Rectal smooth muscle tissue (tissue), 1 donor: ENCODE measurements at regions not wholly inside any gene's neighbourhood (a gene's known extent, or its start where the extent isn't known, plus 50 kb on each side); places are given as distances from the start of the nearest gene placed in this dataset.

Experiments used
- H3K27ac ChIP-seq: one replicate; pipeline ENCODE4 v1.7.0; 2013; ENCODE audit warnings: low read depth, low read length, inconsistent platforms
- H3K27me3 ChIP-seq: one replicate; pipeline ENCODE4 v1.7.0; 2013; ENCODE audit warnings: low read length; ENCODE audit not compliant: control insufficient read depth, insufficient read depth
- H3K36me3 ChIP-seq: one replicate; pipeline ENCODE4 v1.7.0; 2013; ENCODE audit warnings: low read length; ENCODE audit not compliant: control insufficient read depth, insufficient read depth
- H3K4me1 ChIP-seq: one replicate; pipeline ENCODE4 v1.7.0; 2013; ENCODE audit warnings: low read length; ENCODE audit not compliant: control insufficient read depth, insufficient read depth
- H3K4me3 ChIP-seq: one replicate; pipeline ENCODE4 v1.7.0; 2013; ENCODE audit warnings: low read length
- H3K9ac ChIP-seq: one replicate; pipeline ENCODE4 v1.7.0; 2013; ENCODE audit warnings: low read length

DNA sequence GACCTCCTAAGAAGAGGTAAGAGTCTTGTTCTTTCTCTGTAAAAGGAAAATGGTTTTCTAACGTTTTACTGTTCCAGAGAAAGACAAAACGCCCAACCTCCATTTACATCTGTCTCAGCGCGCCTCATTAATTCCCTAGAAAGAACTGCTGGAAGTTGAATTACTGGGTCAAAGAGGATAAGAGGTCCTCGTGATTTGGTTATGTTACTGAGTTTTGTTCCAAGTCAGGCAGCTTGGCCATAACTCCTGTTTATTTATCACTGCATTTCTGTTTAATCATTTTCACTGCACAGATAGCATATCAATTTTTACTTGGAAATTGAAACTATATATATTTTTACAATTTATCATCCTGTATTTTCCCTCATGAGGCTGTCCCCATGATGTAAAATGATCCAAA, 112.9 kb upstream of the PEG3 start:
- H3K4me3 ChIP-seq: no peak overlapping the region
- H3K4me1 ChIP-seq: no peaks in the 10 kb centered on the region
- H3K27me3 ChIP-seq: no peaks in the 10 kb centered on the region
- no peaks in the 10 kb centered on the region for H3K36me3 ChIP-seq
- H3K27ac ChIP-seq: no peak overlapping the region
- no peak overlapping the region for H3K9ac ChIP-seq

DNA sequence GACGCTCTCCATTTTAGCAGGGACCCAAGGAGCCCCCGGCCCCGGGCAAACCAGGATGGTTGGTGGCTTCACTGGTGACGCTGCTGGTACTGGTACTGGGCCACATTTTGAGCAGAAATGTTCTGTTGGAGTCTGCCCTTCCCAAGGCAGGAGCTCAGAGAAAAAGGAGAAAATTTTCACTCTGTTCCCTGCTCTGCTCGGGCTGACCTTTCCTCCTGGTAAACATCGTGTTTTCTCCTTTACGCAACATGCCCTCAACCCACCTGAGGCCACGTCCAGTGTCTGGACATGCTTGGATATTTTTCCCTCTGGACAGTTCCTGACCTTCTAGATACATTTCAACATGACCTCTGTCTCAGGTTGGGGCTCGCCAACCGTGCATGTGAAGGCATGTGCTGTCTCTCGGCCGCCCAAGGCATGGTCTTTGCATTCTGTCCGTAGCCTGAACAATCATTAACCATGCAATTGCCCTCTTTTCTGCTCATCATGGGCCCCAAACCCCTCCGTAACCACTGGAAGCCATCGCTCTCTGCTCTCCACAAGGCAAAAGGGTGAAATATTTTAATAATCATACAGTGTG, 115.2 kb upstream of the PEG3 start:
- Histone ChIP-seq H3K4me3 (no peak overlapping the region), H3K27ac (no peak overlapping the region), H3K36me3 (no peaks in the 10 kb centered on the region)

DNA sequence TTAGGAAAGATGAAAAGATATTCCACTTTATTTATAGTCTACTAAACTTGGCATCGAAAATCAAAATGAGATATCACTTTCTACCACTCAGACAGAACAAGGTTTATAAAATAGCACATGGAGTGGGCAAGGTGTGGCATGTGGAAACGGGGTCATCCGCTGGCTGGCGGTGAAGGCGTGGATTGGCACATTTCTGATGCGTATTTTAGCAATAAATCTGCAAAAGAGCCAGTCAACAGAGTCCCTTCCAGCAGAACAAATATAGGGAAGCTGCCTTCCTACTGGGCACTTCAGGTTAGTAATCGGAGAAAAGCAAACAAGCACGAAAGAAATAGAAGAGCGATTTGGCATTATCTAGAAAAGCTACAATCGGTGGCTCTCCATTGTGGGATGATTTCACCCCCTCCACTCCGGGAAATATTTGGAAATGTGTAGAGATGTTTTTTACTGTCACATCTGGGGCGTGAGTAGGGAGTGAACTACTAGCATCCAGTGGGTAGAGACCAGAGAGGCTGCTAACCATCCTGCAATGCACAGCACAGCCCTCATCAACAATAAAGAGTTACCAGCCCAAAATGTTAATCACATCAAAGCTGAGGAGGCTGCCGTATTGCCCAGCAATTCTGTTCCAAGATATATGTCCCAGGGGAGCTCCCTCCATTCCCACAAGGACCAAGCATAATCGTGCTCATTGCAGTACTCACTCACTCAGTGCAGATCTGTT, 116.1 kb upstream of the PEG3 start:
- H3K9ac ChIP-seq: no peak overlapping the region
- H3K4me3 ChIP-seq: no peak overlapping the region
- H3K27me3 ChIP-seq: no peaks in the 10 kb centered on the region
- H3K4me1 ChIP-seq: no peaks in the 10 kb centered on the region
- H3K36me3 ChIP-seq: no peaks in the 10 kb centered on the region
- no peak overlapping the region for H3K27ac ChIP-seq

More for the DNA sequence above, 115.2 kb upstream of the PEG3 start:
- H3K9ac ChIP-seq: no peak overlapping the region
- H3K4me1 ChIP-seq: no peaks in the 10 kb centered on the region
- H3K27me3 ChIP-seq: no peaks in the 10 kb centered on the region

GRCh38 chr19:56959205-56959604, 118.7 kb upstream of the PEG3 start:
- H3K9ac ChIP-seq: no peak overlapping the region
- H3K36me3 ChIP-seq: no peaks in the 10 kb centered on the region
- H3K27me3 ChIP-seq: no peaks in the 10 kb centered on the region
- H3K4me3 ChIP-seq: no peak overlapping the region
- no peaks in the 10 kb centered on the region for H3K4me1 ChIP-seq
- no peak overlapping the region for H3K27ac ChIP-seq

GRCh38 chr19:56960959-56961543, 120.5 kb upstream of the PEG3 start:
- no peaks in the 10 kb centered on the region for H3K36me3 ChIP-seq
- H3K9ac ChIP-seq: no peak overlapping the region
- no peak overlapping the region for H3K27ac ChIP-seq
- no peaks in the 10 kb centered on the region for H3K27me3 ChIP-seq
- H3K4me1 ChIP-seq: no peaks in the 10 kb centered on the region
- no peak overlapping the region for H3K4me3 ChIP-seq

DNA sequence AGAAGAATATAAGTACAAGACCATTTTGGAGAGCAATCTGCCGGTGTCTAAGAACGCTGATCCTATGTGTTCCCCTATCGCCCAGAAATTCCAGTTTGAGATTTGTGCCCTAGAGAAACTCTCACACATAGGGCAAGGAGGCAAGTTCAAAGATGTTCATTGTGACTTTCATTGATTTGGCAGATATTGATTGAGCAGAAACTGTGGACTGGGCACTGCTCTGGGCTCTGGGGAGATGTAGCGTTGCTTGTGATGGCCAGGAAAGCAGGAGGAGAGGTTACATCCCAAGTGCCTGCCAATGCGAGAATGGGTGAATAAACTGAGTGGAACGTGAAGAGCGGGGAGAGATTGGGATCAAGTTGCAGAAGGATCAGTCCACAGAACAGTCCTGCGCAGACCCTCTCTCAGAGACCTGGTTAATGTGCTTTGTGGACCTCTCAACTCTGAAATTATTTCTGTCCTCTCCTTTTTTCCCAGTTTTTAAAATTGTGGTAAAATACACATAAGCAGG, 123.9 kb upstream of the PEG3 start:
- H3K27me3 ChIP-seq: no peaks in the 10 kb centered on the region
- peaks cover 3% of the 10 kb centered on the region for H3K4me1 ChIP-seq
- H3K36me3 ChIP-seq: no peaks in the 10 kb centered on the region
- no peak overlapping the region for H3K9ac ChIP-seq
- H3K27ac ChIP-seq: no peak overlapping the region
- H3K4me3 ChIP-seq: no peak overlapping the region

- Histone ChIP-seq H3K9ac (no peak overlapping the region), H3K27ac (no peak overlapping the region), H3K36me3 (no peaks in the 10 kb centered on the region), H3K27me3 (no peaks in the 10 kb centered on the region), H3K4me3 (no peak overlapping the region), H3K4me1 (peaks cover 8% of the 10 kb centered on the region)
Observed at GRCh38 chr19:56966225-56966696, 125.7 kb upstream of the PEG3 start.

- Histone ChIP-seq H3K4me1 (peaks cover 8% of the 10 kb centered on the region), H3K36me3 (no peaks in the 10 kb centered on the region), H3K4me3 (no peak overlapping the region), H3K9ac (no peak overlapping the region), H3K27ac (no peak overlapping the region), H3K27me3 (no peaks in the 10 kb centered on the region)
Observed at GRCh38 chr19:56966697-56967299, 126.3 kb upstream of the PEG3 start.

GRCh38 chr19:56969156-56969555, 128.6 kb upstream of the PEG3 start:
- no peak overlapping the region for H3K27ac ChIP-seq
- H3K4me1 ChIP-seq: peaks cover 8% of the 10 kb centered on the region
- no peak overlapping the region for H3K9ac ChIP-seq
- no peaks in the 10 kb centered on the region for H3K27me3 ChIP-seq
- no peaks in the 10 kb centered on the region for H3K36me3 ChIP-seq
- H3K4me3 ChIP-seq: no peak overlapping the region

- no peak overlapping the region for H3K9ac ChIP-seq
- peaks cover 8% of the 10 kb centered on the region for H3K4me1 ChIP-seq
- H3K36me3 ChIP-seq: no peaks in the 10 kb centered on the region
- H3K27me3 ChIP-seq: no peaks in the 10 kb centered on the region
- H3K27ac ChIP-seq: peak overlapping the region; percentile 56
- H3K4me3 ChIP-seq: no peak overlapping the region
Observed at GRCh38 chr19:56969759-56970178, 129.2 kb upstream of the PEG3 start.

- no peak overlapping the region for H3K4me3 ChIP-seq
- no peaks in the 10 kb centered on the region for H3K27me3 ChIP-seq
- no peak overlapping the region for H3K9ac ChIP-seq
- no peak overlapping the region for H3K27ac ChIP-seq
- no peaks in the 10 kb centered on the region for H3K36me3 ChIP-seq
- H3K4me1 ChIP-seq: peaks cover 8% of the 10 kb centered on the region
Observed at GRCh38 chr19:56971230-56971629, 130.7 kb upstream of the PEG3 start.

DNA sequence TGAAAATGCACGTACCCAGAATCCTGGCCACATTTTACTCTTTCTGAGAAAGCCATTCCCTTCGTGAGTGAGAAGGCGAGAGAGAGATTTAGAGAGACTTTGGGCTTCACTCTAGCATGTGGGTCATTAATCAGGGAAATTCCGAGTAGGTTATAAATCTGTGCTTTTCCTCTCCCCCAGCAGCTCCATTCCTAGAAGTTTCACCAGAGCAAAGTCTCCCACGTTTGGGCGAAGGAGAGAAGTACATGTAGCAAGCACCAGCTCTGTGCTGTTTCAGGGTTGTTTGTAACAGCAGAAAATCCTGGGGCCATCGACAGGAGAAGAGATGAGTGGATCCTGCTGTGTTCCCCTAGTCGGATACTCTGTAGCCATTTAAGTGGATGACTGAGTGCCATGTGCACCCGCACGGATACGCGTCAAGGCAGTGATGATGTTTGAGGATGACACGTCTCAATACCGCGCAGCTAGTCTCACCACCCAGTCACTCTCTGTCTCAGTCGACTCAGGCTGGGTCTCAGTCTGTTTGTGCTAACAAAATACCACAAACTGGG, 131.8 kb upstream of the PEG3 start:
- Histone ChIP-seq H3K4me3 (no peak overlapping the region), H3K36me3 (no peaks in the 10 kb centered on the region), H3K27ac (no peak overlapping the region), H3K9ac (no peak overlapping the region), H3K4me1 (peaks cover 8% of the 10 kb centered on the region), H3K27me3 (no peaks in the 10 kb centered on the region)
